Tibial nerve (tissue), 4 donors: ENCODE measurements at regions not wholly inside any gene's neighbourhood (a gene's known extent, or its start where the extent isn't known, plus 50 kb on each side); places are given as distances from the start of the nearest gene placed in this dataset.
A peak's percentile ranks its signal among the peaks of the same experiment; 100 is the strongest.

ENCODE experiments used
- DNase-seq, 2 donors: peaks; one replicate each; pipeline ENCODE4 v3.0.0-alpha.2; 2019; ENCODE audit warnings: low spot score in 2 of 2
- H3K27ac ChIP-seq, 4 donors: fragments of 200-600 bp; sonication (generic) in 3 of 4; one replicate each; pipeline ENCODE4 v1.5.1; 2017 to 2019; ENCODE audit warnings: mild to moderate bottlenecking in 1 of 4
- H3K27me3 ChIP-seq, 2 donors: fragments of 200-600 bp; sonication (generic) in 1 of 2; one replicate each; pipeline versions ENCODE4 v1.5.1 to v1.6.0; 2017 to 2019
- H3K36me3 ChIP-seq, 3 donors: fragments of 200-600 bp; sonication (generic); one replicate each; pipeline ENCODE4 v1.5.1; 2018 to 2019
- H3K4me1 ChIP-seq, 4 donors: fragments of 200-600 bp; sonication (generic) in 3 of 4; one replicate each; pipeline ENCODE4 v1.5.1; 2017 to 2019
- H3K4me3 ChIP-seq, 4 donors: fragments of 200-600 bp; sonication (generic) in 3 of 4; one replicate each; pipeline ENCODE4 v1.5.1; 2017 to 2019; ENCODE audit warnings: mild to moderate bottlenecking in 1 of 4, moderate library complexity in 1 of 4
- H3K9me3 ChIP-seq, 4 donors: fragments of 200-600 bp; sonication (generic) in 3 of 4; one replicate each; pipeline ENCODE4 v1.5.1; 2017 to 2019
- CTCF ChIP-seq, 5 experiments: fragments of 200-600 bp in 3 of 5; fragments of 450-650 bp in 2 of 5; sonication (generic) in 3 of 5; IDR thresholded peaks; one replicate each; pipeline ENCODE4 v1.5.1; 2016 to 2019; ENCODE audit warnings: antibody characterized with exemption in 5 of 5, mild to moderate bottlenecking in 3 of 5, moderate library complexity in 2 of 5
- EP300 ChIP-seq, 2 donors: sonication (generic); formaldehyde crosslinking; IDR thresholded peaks; one replicate each; pipeline ENCODE4 v1.6.1; 2017; ENCODE audit warnings: antibody characterized with exemption in 2 of 2, mild to moderate bottlenecking in 1 of 2
- POLR2A ChIP-seq, 2 donors: fragments of 450-650 bp; IDR thresholded peaks; one replicate each; pipeline ENCODE4 v1.6.1; 2017; ENCODE audit warnings: antibody characterized with exemption in 2 of 2, mild to moderate bottlenecking in 2 of 2, moderate library complexity in 2 of 2
- WGBS, 2 donors: methylation state at CpG; one replicate each; pipeline ENCODE4 v1.1.5; 2018; 5-methylcytosine and 5-hydroxymethylcytosine counted together

GRCh38 chr5:97832645-97833296, 649.7 kb upstream of the RIOK2 start:
- H3K27me3 ChIP-seq: no peaks in the 10 kb centered on the region
- no peak overlapping the region for H3K27ac ChIP-seq
- no peak for DNase-seq
- peaks cover 0 to 2% (median 0%) of the 10 kb centered on the region in 4 donors for H3K4me1 ChIP-seq
- no peak for TF ChIP-seq CTCF (IDR thresholded peaks at IDR 0.05)
- TF ChIP-seq POLR2A (IDR thresholded peaks at IDR 0.05): no peak
- TF ChIP-seq EP300 (IDR thresholded peaks at IDR 0.05): no peak
- H3K4me3 ChIP-seq: no peak overlapping the region
- H3K9me3 ChIP-seq: no peaks in the 10 kb centered on the region
- 63 to 71% methylated on average over 2 of the region's 2 CpGs for WGBS, 2 donors
- no peaks in the 10 kb centered on the region for H3K36me3 ChIP-seq

- no peaks in the 10 kb centered on the region for H3K9me3 ChIP-seq
- no peak for TF ChIP-seq POLR2A (IDR thresholded peaks at IDR 0.05)
- TF ChIP-seq CTCF (IDR thresholded peaks at IDR 0.05): no peak
- no peak for TF ChIP-seq EP300 (IDR thresholded peaks at IDR 0.05)
- no peak overlapping the region for H3K4me3 ChIP-seq
- no peak overlapping the region for H3K27ac ChIP-seq
- WGBS, 2 donors: 80 to 90% methylated on average over 1 of the region's 1 CpG
- no peak for DNase-seq
- peaks cover 0 to 20% (median 0%) of the 10 kb centered on the region in 4 donors for H3K4me1 ChIP-seq
- H3K36me3 ChIP-seq: no peaks in the 10 kb centered on the region
- no peaks in the 10 kb centered on the region for H3K27me3 ChIP-seq
Observed at GRCh38 chr5:97834561-97834960, 651.5 kb upstream of the RIOK2 start.

- DNase-seq: no peak
- Histone ChIP-seq H3K9me3 (no peaks in the 10 kb centered on the region), H3K4me3 (no peak overlapping the region), H3K27ac (no peak overlapping the region), H3K36me3 (no peaks in the 10 kb centered on the region), H3K4me1 (peaks cover 0 to 25% (median 0%) of the 10 kb centered on the region in 4 donors), H3K27me3 (no peaks in the 10 kb centered on the region)
- TF ChIP-seq CTCF (IDR thresholded peaks at IDR 0.05): no peak
- TF ChIP-seq POLR2A (IDR thresholded peaks at IDR 0.05): no peak
- TF ChIP-seq EP300 (IDR thresholded peaks at IDR 0.05): no peak
- WGBS, 2 donors: 79 to 85% methylated on average over 1 of the region's 1 CpG
Observed at GRCh38 chr5:97835112-97835511, 652.1 kb upstream of the RIOK2 start.

- Histone ChIP-seq H3K36me3 (no peaks in the 10 kb centered on the region), H3K4me3 (no peak overlapping the region), H3K4me1 (peaks cover 0 to 28% (median 0%) of the 10 kb centered on the region in 4 donors), H3K27ac (no peak overlapping the region), H3K27me3 (no peaks in the 10 kb centered on the region), H3K9me3 (no peaks in the 10 kb centered on the region)
- no peak for TF ChIP-seq POLR2A (IDR thresholded peaks at IDR 0.05)
- TF ChIP-seq CTCF (IDR thresholded peaks at IDR 0.05): no peak
- TF ChIP-seq EP300 (IDR thresholded peaks at IDR 0.05): no peak
- 92 to 97% methylated on average over 4 of the region's 4 CpGs for WGBS, 2 donors
- no peak for DNase-seq
Observed at GRCh38 chr5:97836816-97837215, 653.8 kb upstream of the RIOK2 start.

GRCh38 chr5:97838214-97838613, 655.2 kb upstream of the RIOK2 start:
- TF ChIP-seq EP300 (IDR thresholded peaks at IDR 0.05) (peak in 1 of 2 donors; percentile 41), CTCF (IDR thresholded peaks at IDR 0.05) (no peak), POLR2A (IDR thresholded peaks at IDR 0.05) (no peak)
- Histone ChIP-seq H3K36me3 (no peaks in the 10 kb centered on the region), H3K9me3 (no peaks in the 10 kb centered on the region), H3K27me3 (no peaks in the 10 kb centered on the region), H3K4me1 (peaks cover 0 to 28% (median 0%) of the 10 kb centered on the region in 4 donors), H3K27ac (no peak overlapping the region), H3K4me3 (no peak overlapping the region)
- no peak for DNase-seq
- WGBS, 2 donors: 0% methylated on average over 1 of the region's 1 CpG
